Endothelial cell of umbilical vein (primary cell): ENCODE measurements at regions not wholly inside any gene's neighbourhood (a gene's known extent, or its start where the extent isn't known, plus 50 kb on each side); places are given as distances from the start of the nearest gene placed in this dataset.

Experiments
- POLR2AphosphoS5 ChIP-seq: IDR thresholded peaks from 2 replicates; pipeline ENCODE4 v1.6.1; 2012; ENCODE audit warnings: low read depth, mild to moderate bottlenecking, control low read depth, low read length, moderate library complexity; ENCODE audit not compliant: insufficient read depth
- TF ChIP-seq, protein P1 (sequence below), 2 donors: IDR thresholded peaks; 1 replicate in 1 of 2; 2 replicates in 1 of 2; pipeline ENCODE4 v1.5.1; 2011; ENCODE audit warnings: low read length in 2 of 2, mild to moderate bottlenecking in 2 of 2, moderate library complexity in 2 of 2, control low read depth in 1 of 2, inconsistent platforms in 1 of 2, low read depth in 1 of 2; ENCODE audit not compliant: insufficient read depth in 1 of 2; ENCODE audit errors: extremely low read depth in 1 of 2

DNA sequence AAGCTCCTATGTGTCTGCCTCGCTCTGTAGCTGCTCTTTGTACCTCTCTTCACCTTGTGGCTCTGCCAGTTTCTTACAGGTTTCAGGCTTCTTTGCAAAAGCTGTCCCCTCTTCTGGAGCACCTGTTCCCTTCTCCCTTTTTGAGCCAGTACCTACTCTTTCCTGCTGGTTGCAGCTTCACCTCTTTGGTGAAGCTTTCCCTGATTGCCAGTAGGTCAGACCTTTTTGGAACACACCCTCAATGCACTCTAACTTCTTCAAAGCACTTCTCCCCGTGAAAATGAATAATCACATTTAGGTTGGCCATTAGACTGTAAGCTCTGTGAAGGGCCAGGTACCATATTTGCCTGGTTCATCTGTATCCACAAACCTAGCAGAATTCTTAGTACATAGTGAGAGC lies 60.3 kb downstream of the BHLHE40 start:
- TF ChIP-seq, protein P1, sequence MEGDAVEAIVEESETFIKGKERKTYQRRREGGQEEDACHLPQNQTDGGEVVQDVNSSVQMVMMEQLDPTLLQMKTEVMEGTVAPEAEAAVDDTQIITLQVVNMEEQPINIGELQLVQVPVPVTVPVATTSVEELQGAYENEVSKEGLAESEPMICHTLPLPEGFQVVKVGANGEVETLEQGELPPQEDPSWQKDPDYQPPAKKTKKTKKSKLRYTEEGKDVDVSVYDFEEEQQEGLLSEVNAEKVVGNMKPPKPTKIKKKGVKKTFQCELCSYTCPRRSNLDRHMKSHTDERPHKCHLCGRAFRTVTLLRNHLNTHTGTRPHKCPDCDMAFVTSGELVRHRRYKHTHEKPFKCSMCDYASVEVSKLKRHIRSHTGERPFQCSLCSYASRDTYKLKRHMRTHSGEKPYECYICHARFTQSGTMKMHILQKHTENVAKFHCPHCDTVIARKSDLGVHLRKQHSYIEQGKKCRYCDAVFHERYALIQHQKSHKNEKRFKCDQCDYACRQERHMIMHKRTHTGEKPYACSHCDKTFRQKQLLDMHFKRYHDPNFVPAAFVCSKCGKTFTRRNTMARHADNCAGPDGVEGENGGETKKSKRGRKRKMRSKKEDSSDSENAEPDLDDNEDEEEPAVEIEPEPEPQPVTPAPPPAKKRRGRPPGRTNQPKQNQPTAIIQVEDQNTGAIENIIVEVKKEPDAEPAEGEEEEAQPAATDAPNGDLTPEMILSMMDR (IDR thresholded peaks at IDR 0.05; ENCODE audit: extremely low read depth in 1 of 2, insufficient read depth in 1 of 2, low read depth in 1 of 2, low read length in 2 of 2): no peak
- no peak for TF ChIP-seq POLR2AphosphoS5
